ENCODE measurements at regions not wholly inside any gene's neighbourhood (a gene's known extent, or its start where the extent isn't known, plus 50 kb on each side); places are given as distances from the start of the nearest gene placed in this dataset.

- no peak for TF ChIP-seq CTCF (IDR thresholded peaks at IDR 0.05; ENCODE audit: low read depth, low read length)
- no peak for TF ChIP-seq POLR2A (IDR thresholded peaks at IDR 0.05; ENCODE audit: extremely low read depth, insufficient read length)
- no peak for TF ChIP-seq MAX (IDR thresholded peaks at IDR 0.05; ENCODE audit: low read depth, low read length)
- no peak for TF ChIP-seq MYC (IDR thresholded peaks at IDR 0.05; ENCODE audit: low read depth, low read length)
Measured at GRCh38 chr6:90648873-90649272, 62.0 kb upstream of the MAP3K7 start.
